AG04450 (cell line): ENCODE measurements at regions not wholly inside any gene's neighbourhood (a gene's known extent, or its start where the extent isn't known, plus 50 kb on each side); places are given as distances from the start of the nearest gene placed in this dataset.

ENCODE experiments used
- CTCF ChIA-PET: fragments of 300-600, 350-600 bp; formaldehyde crosslinking; extraction: SDS; loops from one replicate; lab custom pipeline; 2022; ENCODE audit warnings: antibody characterized with exemption, inconsistent platforms; lab: Charles Lee
- POLR2A ChIA-PET: fragments of 350-600 bp; formaldehyde crosslinking; extraction: SDS; loops from one replicate; lab custom pipeline; 2021; ENCODE audit warnings: antibody characterized with exemption, inconsistent platforms; lab: Yijun Ruan, JAX
- DNase-seq: peaks from one replicate; pipeline ENCODE4 v3.0.0-alpha.2; 2011; ENCODE audit warnings: low read depth, low spot score
- H3K27ac ChIP-seq: one replicate; pipeline ENCODE4 v1.5.1; 2012; ENCODE audit warnings: low read depth, low read length, control low read depth
- H3K27me3 ChIP-seq: one replicate; pipeline ENCODE4 v1.6.0; 2012; ENCODE audit warnings: low read length; ENCODE audit not compliant: control insufficient read depth, insufficient read depth
- H3K4me3 ChIP-seq: 2 replicates; pipeline ENCODE4 v1.5.1; 2011; ENCODE audit warnings: mild to moderate bottlenecking, low read depth, low read length, control low read depth
- H3K9me3 ChIP-seq: 2 replicates; pipeline ENCODE4 v1.5.1; 2012; ENCODE audit warnings: low read length; ENCODE audit not compliant: control insufficient read depth, insufficient read depth
- CTCF ChIP-seq: IDR thresholded peaks from 2 replicates; pipeline ENCODE4 v1.5.1; 2011; ENCODE audit warnings: low read depth, low read length, control low read depth, inconsistent platforms

- DNase-seq: no peak
- H3K9me3 ChIP-seq: no peaks in the 10 kb centered on the region
- no peaks in the 10 kb centered on the region for H3K27me3 ChIP-seq
- H3K4me3 ChIP-seq: no peak overlapping the region
- ChIA-PET POLR2A (no interaction called here), CTCF (no interaction called here)
- TF ChIP-seq CTCF: no peak
- H3K27ac ChIP-seq: no peak overlapping the region
Observed at GRCh38 chr7:88363869-88364268, 57.2 kb upstream of the STEAP4 start.

- CTCF ChIA-PET: no interaction called here
- H3K9me3 ChIP-seq: no peaks in the 10 kb centered on the region
- no peak for TF ChIP-seq CTCF
- POLR2A ChIA-PET: no interaction called here
- no peak overlapping the region for H3K4me3 ChIP-seq
- H3K27ac ChIP-seq: no peak overlapping the region
- H3K27me3 ChIP-seq: no peaks in the 10 kb centered on the region
- DNase-seq: no peak
Observed at GRCh38 chr7:88363249-88363648, 56.6 kb upstream of the STEAP4 start.

GRCh38 chr7:88361357-88361756, 54.7 kb upstream of the STEAP4 start:
- Histone ChIP-seq H3K27ac (no peak overlapping the region), H3K9me3 (no peaks in the 10 kb centered on the region), H3K27me3 (no peaks in the 10 kb centered on the region), H3K4me3 (no peak overlapping the region)
- no peak for DNase-seq
- ChIA-PET CTCF (no interaction called here), POLR2A (no interaction called here)
- no peak for TF ChIP-seq CTCF

- POLR2A ChIA-PET: no interaction called here
Observed at GRCh38 chr7:88358881-88359280, 52.2 kb upstream of the STEAP4 start.

GRCh38 chr7:88358526-88358838, 51.8 kb upstream of the STEAP4 start:
- H3K27me3 ChIP-seq: no peaks in the 10 kb centered on the region
- TF ChIP-seq CTCF: no peak
- H3K27ac ChIP-seq: no peak overlapping the region
- POLR2A ChIA-PET: no interaction called here
- H3K9me3 ChIP-seq: no peaks in the 10 kb centered on the region
- CTCF ChIA-PET: no interaction called here
- H3K4me3 ChIP-seq: no peak overlapping the region
- no peak for DNase-seq

More at GRCh38 chr7:88358881-88359280, 52.2 kb upstream of the STEAP4 start:
- Histone ChIP-seq H3K9me3 (no peaks in the 10 kb centered on the region), H3K27me3 (no peaks in the 10 kb centered on the region), H3K4me3 (no peak overlapping the region), H3K27ac (no peak overlapping the region)
- no peak for DNase-seq
- CTCF ChIA-PET: no interaction called here
- TF ChIP-seq CTCF: no peak
